ENCODE measurements at regions not wholly inside any gene's neighbourhood (a gene's known extent, or its start where the extent isn't known, plus 50 kb on each side); places are given as distances from the start of the nearest gene placed in this dataset.
"Not testable (repeated sequence)": the region's sequence is repeated elsewhere in the genome, so short reads cannot be mapped to it uniquely, and the experiment has no call there.

GRCh38 chr16:17031484-17032268 lies 439.1 kb downstream of the XYLT1 start:
- Histone ChIP-seq H3K27ac (ENCODE audit: insufficient read depth, low read depth, low read length, poor library complexity, severe bottlenecking) (no peak overlapping the region), H3K4me1 (ENCODE audit: control insufficient read depth, insufficient read depth, low read length) (no peaks in the 10 kb centered on the region), H3K27me3 (ENCODE audit: control insufficient read depth, insufficient read depth, low read length, poor library complexity, severe bottlenecking) (no peaks in the 10 kb centered on the region), H3K4me3 (ENCODE audit: insufficient read depth, low read depth, low read length) (no peak overlapping the region), H3K36me3 (ENCODE audit: control insufficient read depth, insufficient read depth, low read length) (no peaks in the 10 kb centered on the region), H3K9me3 (ENCODE audit: control insufficient read depth, low read length) (no peaks in the 10 kb centered on the region)
- 86 to 93% methylated on average over 1 of the region's 1 CpG for WGBS, 2 experiments

GRCh38 chr16:17032332-17032731 lies 438.4 kb downstream of the XYLT1 start:
- 92 to 93% methylated on average over 5 to 6 of the region's 6 CpGs for WGBS, 2 experiments
- H3K27me3 ChIP-seq (ENCODE audit: control insufficient read depth, insufficient read depth, low read length, poor library complexity, severe bottlenecking) = no peaks in the 10 kb centered on the region
- no peaks in the 10 kb centered on the region for H3K9me3 ChIP-seq (ENCODE audit: control insufficient read depth, low read length)
- no peak overlapping the region for H3K4me3 ChIP-seq (ENCODE audit: insufficient read depth, low read depth, low read length)
- H3K4me1 ChIP-seq (ENCODE audit: control insufficient read depth, insufficient read depth, low read length) = no peaks in the 10 kb centered on the region
- no peak overlapping the region for H3K27ac ChIP-seq (ENCODE audit: insufficient read depth, low read depth, low read length, poor library complexity, severe bottlenecking)
- H3K36me3 ChIP-seq (ENCODE audit: control insufficient read depth, insufficient read depth, low read length) = no peaks in the 10 kb centered on the region

GRCh38 chr16:17034477-17035252 lies 436.1 kb downstream of the XYLT1 start:
- 94 to 100% methylated on average over 1 of the region's 1 CpG for WGBS, 2 experiments
- H3K4me1 ChIP-seq (ENCODE audit: control insufficient read depth, insufficient read depth, low read length) = no peaks in the 10 kb centered on the region
- H3K27ac ChIP-seq (ENCODE audit: insufficient read depth, low read depth, low read length, poor library complexity, severe bottlenecking) = no peak overlapping the region
- H3K27me3 ChIP-seq (ENCODE audit: control insufficient read depth, insufficient read depth, low read length, poor library complexity, severe bottlenecking) = no peaks in the 10 kb centered on the region
- no peaks in the 10 kb centered on the region for H3K9me3 ChIP-seq (ENCODE audit: control insufficient read depth, low read length)
- no peak overlapping the region for H3K4me3 ChIP-seq (ENCODE audit: insufficient read depth, low read depth, low read length)
- H3K36me3 ChIP-seq (ENCODE audit: control insufficient read depth, insufficient read depth, low read length) = no peaks in the 10 kb centered on the region

- WGBS, 2 experiments = 89 to 94% methylated on average over 5 of the region's 5 CpGs
- Histone ChIP-seq H3K36me3 (ENCODE audit: control insufficient read depth, insufficient read depth, low read length) (no peaks in the 10 kb centered on the region), H3K27me3 (ENCODE audit: control insufficient read depth, insufficient read depth, low read length, poor library complexity, severe bottlenecking) (no peaks in the 10 kb centered on the region), H3K27ac (ENCODE audit: insufficient read depth, low read depth, low read length, poor library complexity, severe bottlenecking) (no peak overlapping the region), H3K4me3 (ENCODE audit: insufficient read depth, low read depth, low read length) (no peak overlapping the region), H3K9me3 (ENCODE audit: control insufficient read depth, low read length) (no peaks in the 10 kb centered on the region), H3K4me1 (ENCODE audit: control insufficient read depth, insufficient read depth, low read length) (no peaks in the 10 kb centered on the region)
These were observed 433.3 kb downstream of the XYLT1 start for GRCh38 chr16:17037499-17037898.

GRCh38 chr16:17038415-17038814 lies 432.3 kb downstream of the XYLT1 start:
- Histone ChIP-seq H3K9me3 (ENCODE audit: control insufficient read depth, low read length) (no peaks in the 10 kb centered on the region), H3K4me3 (ENCODE audit: insufficient read depth, low read depth, low read length) (no peak overlapping the region), H3K27me3 (ENCODE audit: control insufficient read depth, insufficient read depth, low read length, poor library complexity, severe bottlenecking) (no peaks in the 10 kb centered on the region), H3K36me3 (ENCODE audit: control insufficient read depth, insufficient read depth, low read length) (no peaks in the 10 kb centered on the region), H3K27ac (ENCODE audit: insufficient read depth, low read depth, low read length, poor library complexity, severe bottlenecking) (no peak overlapping the region), H3K4me1 (ENCODE audit: control insufficient read depth, insufficient read depth, low read length) (no peaks in the 10 kb centered on the region)
- 88 to 91% methylated on average over 5 of the region's 5 CpGs for WGBS, 2 experiments

- H3K4me3 ChIP-seq (ENCODE audit: insufficient read depth, low read depth, low read length); H3K9me3 ChIP-seq (ENCODE audit: control insufficient read depth, low read length); H3K36me3 ChIP-seq (ENCODE audit: control insufficient read depth, insufficient read depth, low read length); H3K4me1 ChIP-seq (ENCODE audit: control insufficient read depth, insufficient read depth, low read length); H3K27ac ChIP-seq (ENCODE audit: insufficient read depth, low read depth, low read length, poor library complexity, severe bottlenecking); H3K27me3 ChIP-seq (ENCODE audit: control insufficient read depth, insufficient read depth, low read length, poor library complexity, severe bottlenecking): not testable (repeated sequence)
- WGBS, 2 experiments = 95 to 100% methylated on average over 1 to 2 of the region's 2 CpGs
These were observed 421.7 kb downstream of the XYLT1 start for GRCh38 chr16:17049109-17049508.

- H3K27ac ChIP-seq (ENCODE audit: insufficient read depth, low read depth, low read length, poor library complexity, severe bottlenecking) = no peak overlapping the region
- no peaks in the 10 kb centered on the region for H3K9me3 ChIP-seq (ENCODE audit: control insufficient read depth, low read length)
- no peaks in the 10 kb centered on the region for H3K36me3 ChIP-seq (ENCODE audit: control insufficient read depth, insufficient read depth, low read length)
- H3K4me3 ChIP-seq (ENCODE audit: insufficient read depth, low read depth, low read length) = no peak overlapping the region
- H3K27me3 ChIP-seq (ENCODE audit: control insufficient read depth, insufficient read depth, low read length, poor library complexity, severe bottlenecking) = no peaks in the 10 kb centered on the region
- no peaks in the 10 kb centered on the region for H3K4me1 ChIP-seq (ENCODE audit: control insufficient read depth, insufficient read depth, low read length)
- 71 to 88% methylated on average over 1 of the region's 1 CpG for WGBS, 2 experiments
These were observed 420.3 kb downstream of the XYLT1 start for GRCh38 chr16:17050468-17050867.

Measured in ectodermal cell (in vitro differentiated cells).